CD4-positive, alpha-beta T cell (primary cell): ENCODE measurements at regions not wholly inside any gene's neighbourhood (a gene's known extent, or its start where the extent isn't known, plus 50 kb on each side); places are given as distances from the start of the nearest gene placed in this dataset.

Experiments
- ATAC-seq: fragments of 200-7000 bp; cut with Tn5 transposase; one replicate; pipeline ENCODE4 v1.10.0; 2022; ENCODE audit warnings: mild to moderate bottlenecking; ENCODE audit not compliant: poor library complexity
- CTCF ChIA-PET: fragments of 350-600 bp; sonication (Branson Sonifier 250); formaldehyde crosslinking; loops from one replicate; lab custom pipeline; 2021; ENCODE audit warnings: antibody characterized with exemption, inconsistent platforms; lab: Charles Lee
- POLR2A ChIA-PET: fragments of 350-600 bp; sonication (Branson Sonifier 250); formaldehyde crosslinking; loops from one replicate; lab custom pipeline; 2021; ENCODE audit warnings: antibody characterized with exemption, inconsistent platforms; lab: Charles Lee
- DNase-seq, 14 experiments: peaks; one replicate each; pipeline ENCODE4 v3.0.0-alpha.2; 2013 to 2020; ENCODE audit warnings: mixed read lengths in 2 of 14
- H3K27ac ChIP-seq, 2 donors: one replicate each; pipeline versions ENCODE4 v1.5.1 to v1.7.0; 2013; ENCODE audit warnings: low read length in 2 of 2, low read depth in 1 of 2, mild to moderate bottlenecking in 1 of 2
- H3K27me3 ChIP-seq, 2 experiments: 1 replicate in 1 of 2; 2 replicates in 1 of 2; pipeline versions ENCODE4 v1.6.1 to v1.7.0; 2013; ENCODE audit warnings: low read length in 2 of 2, control low read depth in 1 of 2, mild to moderate bottlenecking in 1 of 2, moderate library complexity in 1 of 2; ENCODE audit not compliant: insufficient read depth in 2 of 2, control insufficient read depth in 1 of 2
- H3K36me3 ChIP-seq: one replicate; pipeline ENCODE4 v1.6.1; 2013; ENCODE audit warnings: low read length, control low read depth; ENCODE audit not compliant: insufficient read depth
- H3K4me1 ChIP-seq: one replicate; pipeline ENCODE4 v1.6.1; 2013; ENCODE audit warnings: low read length, control low read depth; ENCODE audit not compliant: insufficient read depth
- H3K4me3 ChIP-seq: one replicate; pipeline ENCODE4 v1.5.1; 2013; ENCODE audit warnings: mild to moderate bottlenecking, low read length, moderate library complexity
- H3K9me3 ChIP-seq, 2 experiments: 1 replicate in 1 of 2; 2 replicates in 1 of 2; pipeline versions ENCODE4 v1.6.1 to v1.7.0; 2013; ENCODE audit warnings: low read length in 2 of 2, mild to moderate bottlenecking in 2 of 2, control low read depth in 1 of 2, moderate library complexity in 1 of 2; ENCODE audit not compliant: control insufficient read depth in 1 of 2, insufficient read depth in 1 of 2
- H3K27ac Mint-ChIP-seq: one replicate; pipeline ENCODE4 v1.8.0; 2020; ENCODE audit warnings: mixed read lengths
- H3K27me3 Mint-ChIP-seq: one replicate; pipeline ENCODE4 v1.8.0; 2021; ENCODE audit warnings: mixed read lengths
- H3K36me3 Mint-ChIP-seq: one replicate; pipeline ENCODE4 v1.8.0; 2021; ENCODE audit warnings: low read depth, mixed read lengths
- H3K4me1 Mint-ChIP-seq: one replicate; pipeline ENCODE4 v1.8.0; 2021; ENCODE audit warnings: low read depth, mixed read lengths
- H3K4me3 Mint-ChIP-seq: one replicate; pipeline ENCODE4 v1.8.0; 2020; ENCODE audit warnings: mild to moderate bottlenecking, mixed read lengths
- H3K9me3 Mint-ChIP-seq: one replicate; pipeline ENCODE4 v1.8.0; 2020; ENCODE audit warnings: mixed read lengths
- intact Hi-C, 2 experiments: fragments of 100-400 bp; cut with DNase I in 1 of 2; cut with micrococcal nuclease in 1 of 2; formaldehyde crosslinking; loops; one replicate each; pipeline versions ENCODE4 v1.15.1 to v1.9.0; 2023 to 2025; cut with DNase I, micrococcal nuclease
- TF ChIP-seq, protein P1 (sequence below): fragments of 200-600 bp; IDR thresholded peaks from one replicate; pipeline ENCODE4 v1.8.0; 2022; ENCODE audit warnings: antibody characterized with exemption, mild to moderate bottlenecking

DNA sequence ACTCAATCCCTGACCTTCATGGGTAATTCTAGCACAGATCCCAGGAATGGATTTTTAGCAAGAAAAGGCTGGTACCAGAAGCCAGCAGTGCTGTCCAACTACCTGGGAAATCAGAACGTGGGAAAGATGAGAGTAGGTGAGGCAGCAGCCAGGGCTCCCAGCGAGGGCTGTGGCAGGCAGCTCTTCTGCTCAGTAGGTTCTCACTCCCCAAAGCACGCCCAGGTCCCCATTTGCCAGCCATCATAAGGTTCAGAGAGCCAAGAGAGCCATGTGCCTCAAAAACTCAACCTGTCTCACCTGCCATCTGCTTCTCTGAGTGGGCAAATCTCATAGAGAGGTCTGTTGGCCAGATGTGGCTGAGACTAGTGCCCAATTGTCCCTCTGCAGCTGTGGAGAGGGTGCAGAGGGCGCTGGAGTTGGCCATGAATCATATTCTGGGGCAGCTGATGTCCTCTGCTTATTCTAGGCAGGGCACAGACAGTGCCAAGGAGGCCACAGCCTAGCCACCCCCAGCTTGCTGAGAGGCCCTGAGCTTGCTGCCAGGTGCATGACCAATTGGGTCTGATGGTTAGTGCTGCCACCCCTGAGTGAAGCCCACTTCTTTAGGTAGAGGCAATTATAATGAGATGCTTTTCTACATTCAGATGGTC lies 81.7 kb upstream of the GATB start:
- intact Hi-C loops: no loop called here
- no peaks in the 10 kb centered on the region for H3K4me1 Mint-ChIP-seq
- CTCF ChIA-PET: interaction anchor here (0.7 to 1.4 kb wide), 2 partner anchors 41 to 1320 kb away, joined by 3 read pairs; no protein-coding TSS in a partner anchor

DNA sequence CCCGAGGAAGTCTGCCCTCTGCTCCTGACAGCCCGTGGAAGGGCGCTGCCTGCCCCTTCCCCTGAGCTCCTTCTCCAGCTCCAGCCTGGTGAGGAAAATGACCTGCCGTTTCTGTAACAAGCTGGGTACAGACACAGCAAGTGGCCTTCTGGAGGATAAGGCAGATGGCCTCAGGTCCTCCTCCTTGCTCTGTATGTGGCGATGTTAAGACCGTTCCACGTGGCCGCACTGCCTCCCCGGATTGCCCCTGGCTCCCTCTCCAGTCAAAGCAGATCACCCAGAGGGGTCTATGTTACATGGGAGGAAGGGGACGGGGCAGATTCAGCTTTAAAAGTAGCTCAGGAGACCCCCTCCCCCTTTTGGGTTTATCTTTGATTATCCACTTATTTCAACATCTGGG lies 80.3 kb upstream of the GATB start:
- no peak overlapping the region for H3K27ac Mint-ChIP-seq
- TF ChIP-seq, protein P1, sequence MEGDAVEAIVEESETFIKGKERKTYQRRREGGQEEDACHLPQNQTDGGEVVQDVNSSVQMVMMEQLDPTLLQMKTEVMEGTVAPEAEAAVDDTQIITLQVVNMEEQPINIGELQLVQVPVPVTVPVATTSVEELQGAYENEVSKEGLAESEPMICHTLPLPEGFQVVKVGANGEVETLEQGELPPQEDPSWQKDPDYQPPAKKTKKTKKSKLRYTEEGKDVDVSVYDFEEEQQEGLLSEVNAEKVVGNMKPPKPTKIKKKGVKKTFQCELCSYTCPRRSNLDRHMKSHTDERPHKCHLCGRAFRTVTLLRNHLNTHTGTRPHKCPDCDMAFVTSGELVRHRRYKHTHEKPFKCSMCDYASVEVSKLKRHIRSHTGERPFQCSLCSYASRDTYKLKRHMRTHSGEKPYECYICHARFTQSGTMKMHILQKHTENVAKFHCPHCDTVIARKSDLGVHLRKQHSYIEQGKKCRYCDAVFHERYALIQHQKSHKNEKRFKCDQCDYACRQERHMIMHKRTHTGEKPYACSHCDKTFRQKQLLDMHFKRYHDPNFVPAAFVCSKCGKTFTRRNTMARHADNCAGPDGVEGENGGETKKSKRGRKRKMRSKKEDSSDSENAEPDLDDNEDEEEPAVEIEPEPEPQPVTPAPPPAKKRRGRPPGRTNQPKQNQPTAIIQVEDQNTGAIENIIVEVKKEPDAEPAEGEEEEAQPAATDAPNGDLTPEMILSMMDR: no peak
- no peak overlapping the region for H3K27ac ChIP-seq
- POLR2A ChIA-PET: no interaction called here
- CTCF ChIA-PET: no interaction called here
- intact Hi-C loops: no loop called here
- DNase-seq (no peak), ATAC-seq (no peak)
- no peaks in the 10 kb centered on the region for H3K27me3 Mint-ChIP-seq
- H3K4me3 Mint-ChIP-seq: no peak overlapping the region
- no peaks in the 10 kb centered on the region for H3K9me3 Mint-ChIP-seq
- no peaks in the 10 kb centered on the region for H3K9me3 ChIP-seq
- no peaks in the 10 kb centered on the region for H3K36me3 Mint-ChIP-seq
- no peaks in the 10 kb centered on the region for H3K36me3 ChIP-seq
- H3K4me1 ChIP-seq: no peaks in the 10 kb centered on the region
- no peaks in the 10 kb centered on the region for H3K27me3 ChIP-seq
- no peaks in the 10 kb centered on the region for H3K4me1 Mint-ChIP-seq
- no peak overlapping the region for H3K4me3 ChIP-seq

More for the DNA sequence above, 81.7 kb upstream of the GATB start:
- TF ChIP-seq, protein P1: no peak
- H3K4me3 ChIP-seq: no peak overlapping the region
- DNase-seq (no peak), ATAC-seq (no peak)
- H3K27me3 ChIP-seq: no peaks in the 10 kb centered on the region
- Mint-ChIP-seq H3K27ac (no peak overlapping the region), H3K4me3 (no peak overlapping the region), H3K36me3 (no peaks in the 10 kb centered on the region), H3K27me3 (no peaks in the 10 kb centered on the region), H3K9me3 (no peaks in the 10 kb centered on the region)
- H3K9me3 ChIP-seq: no peaks in the 10 kb centered on the region
- no peaks in the 10 kb centered on the region for H3K4me1 ChIP-seq
- POLR2A ChIA-PET: no interaction called here
- no peaks in the 10 kb centered on the region for H3K36me3 ChIP-seq
- no peak overlapping the region for H3K27ac ChIP-seq

DNA sequence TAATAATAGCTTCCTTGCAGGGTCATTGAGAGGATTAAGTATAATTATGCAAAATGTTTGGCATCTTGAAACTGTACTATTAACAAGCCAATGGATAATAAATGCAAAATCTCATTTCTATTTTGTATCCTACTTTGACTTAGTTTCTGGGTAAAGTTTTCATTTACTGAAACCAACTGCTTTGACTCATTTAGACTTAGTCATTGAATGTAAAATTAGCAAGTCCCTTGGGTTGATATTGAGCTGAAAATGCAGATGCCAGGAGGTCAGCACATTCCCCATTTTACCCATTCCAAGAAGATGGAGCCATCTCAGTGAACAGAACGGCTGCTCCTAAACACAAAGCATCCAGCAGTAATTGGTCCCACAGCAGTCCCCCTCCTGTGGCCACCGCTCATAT lies 74.7 kb upstream of the GATB start:
- Mint-ChIP-seq H3K9me3 (no peaks in the 10 kb centered on the region), H3K4me3 (no peak overlapping the region)
- no peaks in the 10 kb centered on the region for H3K36me3 ChIP-seq

More for the DNA sequence above, 74.7 kb upstream of the GATB start:
- Histone ChIP-seq H3K27ac (no peak overlapping the region), H3K4me1 (no peaks in the 10 kb centered on the region), H3K27me3 (no peaks in the 10 kb centered on the region), H3K4me3 (no peak overlapping the region), H3K9me3 (no peaks in the 10 kb centered on the region)
- no peaks in the 10 kb centered on the region for H3K36me3 Mint-ChIP-seq
- ATAC-seq (no peak), DNase-seq (no peak)
- ChIA-PET CTCF (no interaction called here), POLR2A (no interaction called here)
- no peak overlapping the region for H3K27ac Mint-ChIP-seq
- no peaks in the 10 kb centered on the region for H3K4me1 Mint-ChIP-seq
- intact Hi-C loops: no loop called here
- TF ChIP-seq, protein P1: no peak
- no peaks in the 10 kb centered on the region for H3K27me3 Mint-ChIP-seq
